IMR-90 (cell line): ENCODE measurements at regions not wholly inside any gene's neighbourhood (a gene's known extent, or its start where the extent isn't known, plus 50 kb on each side); places are given as distances from the start of the nearest gene placed in this dataset.

Source experiments
- ATAC-seq: fragments of 200-7000 bp; cut with Tn5 transposase; 2 replicates; pipeline ENCODE4 v1.9.1; 2020; ENCODE audit warnings: low read depth, mild to moderate bottlenecking, moderate library complexity
- BruUV-seq: library from RNA; stranded (reverse); fragments of 400-500 nt; replicated peaks from 2 replicates; lab custom pipeline; 2021; lab: Mats Ljungman, UMichigan
- CTCF ChIA-PET: fragments of 300-600 bp; formaldehyde crosslinking; extraction: SDS; loops from one replicate; lab custom pipeline; 2021; ENCODE audit warnings: antibody characterized with exemption; lab: Yijun Ruan, JAX
- POLR2A ChIA-PET: fragments of 300-600 bp; sonication (Branson Sonifier 250); formaldehyde crosslinking; loops from one replicate; lab custom pipeline; 2022; ENCODE audit warnings: antibody characterized with exemption; ENCODE audit not compliant: unreplicated experiment; lab: Charles Lee
- DNase-seq: peaks from one replicate; pipeline ENCODE4 v3.0.0; 2013
- H2AFZ ChIP-seq: replicated peaks from 2 replicates; pipeline ENCODE3; 2013; ENCODE audit warnings: low read length, mild to moderate bottlenecking; ENCODE audit not compliant: poor library complexity
- H2AK5ac ChIP-seq: 2 replicates; pipeline ENCODE4 v1.6.1; 2013; ENCODE audit warnings: low read depth, low read length, inconsistent platforms
- H2AK9ac ChIP-seq: replicated peaks from 2 replicates; pipeline ENCODE3; 2013; ENCODE audit warnings: mild to moderate bottlenecking, low read depth, low read length, moderate library complexity; ENCODE audit not compliant: poor library complexity
- H2BK120ac ChIP-seq: 2 replicates; pipeline ENCODE4 v1.6.1; 2013; ENCODE audit warnings: low read depth, low read length, inconsistent platforms
- H2BK15ac ChIP-seq: 3 replicates; pipeline ENCODE4 v1.6.1; 2013; ENCODE audit warnings: low read depth, low read length, inconsistent platforms
- H2BK20ac ChIP-seq: 2 replicates; pipeline ENCODE4 v1.6.1; 2013; ENCODE audit warnings: low read depth, mild to moderate bottlenecking, inconsistent platforms, low read length, moderate library complexity
- H2BK5ac ChIP-seq: 2 replicates; pipeline ENCODE4 v1.6.1; 2013; ENCODE audit warnings: mild to moderate bottlenecking, low read depth, low read length, inconsistent platforms; ENCODE audit not compliant: poor library complexity, severe bottlenecking
- H3K14ac ChIP-seq: replicated peaks from 2 replicates; pipeline ENCODE4 v1.6.1; 2013; ENCODE audit warnings: low read depth, low read length, inconsistent platforms
- H3K18ac ChIP-seq: 2 replicates; pipeline ENCODE4 v1.6.1; 2013; ENCODE audit warnings: low read depth, low read length, control low read depth
- H3K23ac ChIP-seq: 2 replicates; pipeline ENCODE4 v1.6.1; 2013; ENCODE audit warnings: low read depth, low read length, inconsistent platforms
- H3K27ac ChIP-seq: 2 replicates; pipeline ENCODE4 v1.5.1; 2013; ENCODE audit warnings: mild to moderate bottlenecking, control low read depth, low read length; ENCODE audit not compliant: insufficient read depth
- H3K27me3 ChIP-seq: 2 replicates; pipeline ENCODE4 v1.6.1; 2013; ENCODE audit warnings: low read length; ENCODE audit not compliant: control insufficient read depth, insufficient read depth
- H3K36me3 ChIP-seq: 2 replicates; pipeline ENCODE4 v1.6.1; 2013; ENCODE audit warnings: low read length, mixed read lengths; ENCODE audit not compliant: control insufficient read depth, insufficient read depth
- H3K4ac ChIP-seq: 2 replicates; pipeline ENCODE4 v1.6.1; 2013; ENCODE audit warnings: low read depth, low read length, inconsistent platforms
- H3K4me1 ChIP-seq: 2 replicates; pipeline ENCODE4 v1.6.1; 2013; ENCODE audit warnings: low read length, mixed read lengths; ENCODE audit not compliant: control insufficient read depth, insufficient read depth
- H3K4me2 ChIP-seq: 2 replicates; pipeline ENCODE4 v1.6.1; 2013; ENCODE audit warnings: low read depth, mild to moderate bottlenecking, control low read depth, low read length, moderate library complexity
- H3K4me3 ChIP-seq: 2 replicates; pipeline ENCODE4 v1.5.1; 2013; ENCODE audit warnings: low read depth, mild to moderate bottlenecking, control low read depth, low read length, moderate library complexity; ENCODE audit not compliant: insufficient read depth
- H3K56ac ChIP-seq: 2 replicates; pipeline ENCODE4 v1.6.1; 2013; ENCODE audit warnings: low read length, inconsistent platforms; ENCODE audit not compliant: insufficient read depth; ENCODE audit errors: extremely low read depth
- H3K79me1 ChIP-seq, 2 experiments: 2 replicates each; pipeline ENCODE4 v1.6.1; 2013; ENCODE audit warnings: low read length in 2 of 2, inconsistent platforms in 1 of 2, low read depth in 1 of 2
- H3K9ac ChIP-seq: 2 replicates; pipeline ENCODE4 v1.6.1; 2013; ENCODE audit warnings: low read depth, low read length, control low read depth
- H3K9me1 ChIP-seq: 2 replicates; pipeline ENCODE4 v1.6.1; 2013; ENCODE audit warnings: low read length, inconsistent platforms; ENCODE audit not compliant: insufficient read depth
- H3K9me3 ChIP-seq: 2 replicates; pipeline ENCODE4 v1.6.1; 2013; ENCODE audit warnings: low read length; ENCODE audit not compliant: control insufficient read depth, insufficient read depth
- H4K20me1 ChIP-seq: 2 replicates; pipeline ENCODE4 v1.6.1; 2013; ENCODE audit warnings: low read length, inconsistent platforms; ENCODE audit not compliant: insufficient read depth
- H4K5ac ChIP-seq: 2 replicates; pipeline ENCODE4 v1.6.1; 2013; ENCODE audit warnings: mild to moderate bottlenecking, low read depth, low read length, control low read depth
- H4K8ac ChIP-seq, 2 experiments: 2 replicates each; pipeline ENCODE4 v1.6.1; 2013; ENCODE audit warnings: low read depth in 2 of 2, low read length in 2 of 2, control low read depth in 1 of 2, inconsistent platforms in 1 of 2
- H4K91ac ChIP-seq: 2 replicates; pipeline ENCODE4 v1.6.1; 2013; ENCODE audit warnings: low read depth, low read length, inconsistent platforms; ENCODE audit not compliant: insufficient read depth
- CHD1 ChIP-seq: IDR thresholded peaks from 2 replicates; pipeline ENCODE4 v1.6.1; 2012; ENCODE audit warnings: low read depth, low read length, improper control_type of control experiment
- FOS ChIP-seq: fragments of 150-350 bp; IDR thresholded peaks from 2 replicates; pipeline ENCODE4 v1.6.1; 2016; ENCODE audit warnings: low read depth, low read length
- WGBS, 2 experiments: methylation state at CpG; one replicate each; pipeline versions ENCODE4 v1.1.5 to v1.1.7; 2013; ENCODE audit warnings: missing lambda C conversion rate in 2 of 2; ENCODE audit not compliant: insufficient read length in 1 of 2; ENCODE audit errors: extremely low coverage in 2 of 2; 5-methylcytosine and 5-hydroxymethylcytosine counted together
- dilution Hi-C: fragments of 300-500 bp; cut with HindIII; formaldehyde crosslinking; loops from one replicate; pipeline ENCODE4 v1.14.3; 2018; ENCODE audit warnings: low sequenced_read_pairs; ENCODE audit not compliant: unreplicated experiment
- in situ Hi-C: fragments of 300-500 bp; cut with MboI; formaldehyde crosslinking; loops from 3 replicates; pipeline ENCODE4 v1.14.3; 2019; ENCODE audit warnings: low sequenced_read_pairs, inconsistent platforms, mixed read lengths
- intact Hi-C: fragments of 100-400 bp; cut with micrococcal nuclease; formaldehyde crosslinking; loops from 2 replicates; pipeline ENCODE4 v1.10.0; 2022
- TF ChIP-seq, protein P1 (sequence below): fragments of 150-350 bp; IDR thresholded peaks from 2 replicates; pipeline ENCODE4 v1.6.1; 2017; ENCODE audit warnings: mild to moderate bottlenecking, antibody characterized with exemption, low read length, low read depth

GRCh38 chr4:58957711-58958110, 1847.5 kb upstream of the IGFBP7 start:
- TF ChIP-seq CHD1 (no peak), FOS (no peak)
- TF ChIP-seq, protein P1, sequence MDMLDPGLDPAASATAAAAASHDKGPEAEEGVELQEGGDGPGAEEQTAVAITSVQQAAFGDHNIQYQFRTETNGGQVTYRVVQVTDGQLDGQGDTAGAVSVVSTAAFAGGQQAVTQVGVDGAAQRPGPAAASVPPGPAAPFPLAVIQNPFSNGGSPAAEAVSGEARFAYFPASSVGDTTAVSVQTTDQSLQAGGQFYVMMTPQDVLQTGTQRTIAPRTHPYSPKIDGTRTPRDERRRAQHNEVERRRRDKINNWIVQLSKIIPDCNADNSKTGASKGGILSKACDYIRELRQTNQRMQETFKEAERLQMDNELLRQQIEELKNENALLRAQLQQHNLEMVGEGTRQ = no peak
- Histone ChIP-seq H3K4ac (no peak overlapping the region), H2BK15ac (no peak overlapping the region), H3K4me2 (no peak overlapping the region), H4K91ac (no peak overlapping the region), H3K27ac (no peak overlapping the region), H3K9me3 (no peaks in the 10 kb centered on the region), H2BK20ac (no peak overlapping the region), H2AFZ (no peak overlapping the region), H4K8ac (no peak overlapping the region), H3K4me1 (no peaks in the 10 kb centered on the region), H3K36me3 (no peaks in the 10 kb centered on the region), H2BK5ac (no peak overlapping the region), H3K23ac (no peak overlapping the region), H3K4me3 (no peak overlapping the region), H3K9ac (no peak overlapping the region), H3K56ac (no peak overlapping the region), H2BK120ac (no peak overlapping the region), H3K18ac (no peak overlapping the region), H3K14ac (no peak overlapping the region), H4K20me1 (no peaks in the 10 kb centered on the region), H2AK9ac (no peak overlapping the region), H3K79me1 (no peaks in the 10 kb centered on the region), H2AK5ac (no peak overlapping the region), H3K27me3 (no peaks in the 10 kb centered on the region), H4K5ac (no peak overlapping the region), H3K9me1 (no peaks in the 10 kb centered on the region)
- dilution Hi-C loops (no loop called here), intact Hi-C loops (no loop called here), in situ Hi-C loops (no loop called here)
- WGBS, 2 experiments = no CpG with 5 or more reads among the region's 4 CpGs
- no peak for ATAC-seq
- BruUV-seq = no TSS peak
- CTCF ChIA-PET = interaction anchor here (0.9 kb wide), 1 partner anchor 288 kb away, joined by 3 read pairs; no protein-coding TSS in a partner anchor
- DNase-seq = no peak
- POLR2A ChIA-PET = no interaction called here
